T-helper 22 cell (primary cell): ENCODE measurements at regions not wholly inside any gene's neighbourhood (a gene's known extent, or its start where the extent isn't known, plus 50 kb on each side); places are given as distances from the start of the nearest gene placed in this dataset.
"Not testable (repeated sequence)": the region's sequence is repeated elsewhere in the genome, so short reads cannot be mapped to it uniquely, and the experiment has no call there.

Experiments used
- DNase-seq: peaks from one replicate; pipeline ENCODE4 v3.0.0-alpha.2; 2020; ENCODE audit warnings: low read depth

GRCh38 chr2:226124548-226125011, 675.0 kb downstream of the IRS1 start:
- DNase-seq = no peak

- DNase-seq = no peak
Measured at GRCh38 chr2:226123300-226123699, 676.3 kb downstream of the IRS1 start.

- DNase-seq = no peak
Measured at GRCh38 chr2:226122041-226122440, 677.6 kb downstream of the IRS1 start.

GRCh38 chr2:226121046-226121738, 678.4 kb downstream of the IRS1 start:
- no peak for DNase-seq

- no peak for DNase-seq
Measured at GRCh38 chr2:226118471-226119429, 680.9 kb downstream of the IRS1 start.

GRCh38 chr2:226117510-226118065, 682.0 kb downstream of the IRS1 start:
- no peak for DNase-seq

GRCh38 chr2:226116346-226116745, 683.3 kb downstream of the IRS1 start:
- no peak for DNase-seq

GRCh38 chr2:226115832-226116200, 683.8 kb downstream of the IRS1 start:
- no peak for DNase-seq

- no peak for DNase-seq
Measured at GRCh38 chr2:226115102-226115831, 684.4 kb downstream of the IRS1 start.

GRCh38 chr2:226114436-226114835, 685.2 kb downstream of the IRS1 start:
- no peak for DNase-seq

GRCh38 chr2:226098861-226099745, 699.6 kb downstream of the NYAP2 start:
- DNase-seq = no peak

- DNase-seq = no peak
Measured at GRCh38 chr2:226095058-226095457, 695.5 kb downstream of the NYAP2 start.

GRCh38 chr2:226093364-226093763, 693.9 kb downstream of the NYAP2 start:
- no peak for DNase-seq

- DNase-seq = no peak
Measured at GRCh38 chr2:226088366-226088674, 688.8 kb downstream of the NYAP2 start.

- DNase-seq = no peak
Measured at GRCh38 chr2:226087505-226088365, 688.2 kb downstream of the NYAP2 start.

- DNase-seq = no peak
Measured at GRCh38 chr2:226087051-226087450, 687.5 kb downstream of the NYAP2 start.

GRCh38 chr2:226086190-226086589, 686.7 kb downstream of the NYAP2 start:
- DNase-seq = no peak

GRCh38 chr2:226085425-226085824, 685.9 kb downstream of the NYAP2 start:
- DNase-seq = not testable (repeated sequence)

GRCh38 chr2:226080334-226080733, 680.8 kb downstream of the NYAP2 start:
- DNase-seq = no peak

- no peak for DNase-seq
Measured at GRCh38 chr2:226079671-226080181, 680.2 kb downstream of the NYAP2 start.
